ENCODE measurements at regions not wholly inside any gene's neighbourhood (a gene's known extent, or its start where the extent isn't known, plus 50 kb on each side); places are given as distances from the start of the nearest gene placed in this dataset.

DNA sequence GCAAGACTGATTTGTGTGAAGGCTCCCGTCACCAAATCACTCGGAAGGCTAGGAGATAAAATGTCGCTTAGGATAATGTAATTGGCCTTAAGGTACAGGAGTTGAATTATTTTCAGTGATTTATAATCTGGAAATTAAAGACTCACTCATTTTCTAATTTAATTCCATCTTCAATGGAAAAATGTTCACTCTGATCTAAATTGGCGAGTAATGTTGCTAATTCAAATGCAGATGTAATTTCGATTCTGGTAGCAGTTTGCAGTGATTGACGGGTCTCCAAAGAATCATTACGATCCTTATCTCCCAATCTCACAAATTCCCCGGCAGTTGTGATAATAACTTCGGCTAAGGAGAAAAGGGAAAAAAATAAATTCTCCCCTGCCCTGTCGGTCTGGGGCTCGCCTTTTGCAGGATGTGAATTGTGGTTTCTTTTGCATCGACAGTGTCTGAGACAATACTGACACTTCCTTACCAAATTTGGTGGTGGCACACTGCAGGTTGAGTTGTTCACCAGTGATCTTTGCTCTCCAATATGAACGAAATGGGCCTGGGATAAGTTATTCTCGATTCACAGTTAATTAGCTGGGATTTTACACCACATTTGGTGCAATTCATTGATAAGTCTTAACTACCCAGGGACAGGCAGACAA lies 215.1 kb upstream of the GPR26 start:
- TF ChIP-seq MYC (IDR thresholded peaks at IDR 0.05; ENCODE audit: low read depth, low read length): no peak
- no peak for TF ChIP-seq POLR2AphosphoS5 (IDR thresholded peaks at IDR 0.05; ENCODE audit: insufficient read depth, low read depth, low read length)
- TF ChIP-seq, protein P1, sequence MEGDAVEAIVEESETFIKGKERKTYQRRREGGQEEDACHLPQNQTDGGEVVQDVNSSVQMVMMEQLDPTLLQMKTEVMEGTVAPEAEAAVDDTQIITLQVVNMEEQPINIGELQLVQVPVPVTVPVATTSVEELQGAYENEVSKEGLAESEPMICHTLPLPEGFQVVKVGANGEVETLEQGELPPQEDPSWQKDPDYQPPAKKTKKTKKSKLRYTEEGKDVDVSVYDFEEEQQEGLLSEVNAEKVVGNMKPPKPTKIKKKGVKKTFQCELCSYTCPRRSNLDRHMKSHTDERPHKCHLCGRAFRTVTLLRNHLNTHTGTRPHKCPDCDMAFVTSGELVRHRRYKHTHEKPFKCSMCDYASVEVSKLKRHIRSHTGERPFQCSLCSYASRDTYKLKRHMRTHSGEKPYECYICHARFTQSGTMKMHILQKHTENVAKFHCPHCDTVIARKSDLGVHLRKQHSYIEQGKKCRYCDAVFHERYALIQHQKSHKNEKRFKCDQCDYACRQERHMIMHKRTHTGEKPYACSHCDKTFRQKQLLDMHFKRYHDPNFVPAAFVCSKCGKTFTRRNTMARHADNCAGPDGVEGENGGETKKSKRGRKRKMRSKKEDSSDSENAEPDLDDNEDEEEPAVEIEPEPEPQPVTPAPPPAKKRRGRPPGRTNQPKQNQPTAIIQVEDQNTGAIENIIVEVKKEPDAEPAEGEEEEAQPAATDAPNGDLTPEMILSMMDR (IDR thresholded peaks at IDR 0.05; ENCODE audit: extremely low read depth in 1 of 2, insufficient read depth in 1 of 2, low read depth in 1 of 2, low read length in 2 of 2): no peak
- TF ChIP-seq POLR2A (IDR thresholded peaks at IDR 0.05; ENCODE audit: low read depth, low read length): no peak
